Tibial nerve (tissue), 4 donors: ENCODE measurements at regions not wholly inside any gene's neighbourhood (a gene's known extent, or its start where the extent isn't known, plus 50 kb on each side); places are given as distances from the start of the nearest gene placed in this dataset.

Experiments
- CTCF ChIP-seq, 5 experiments: fragments of 200-600 bp in 3 of 5; fragments of 450-650 bp in 2 of 5; sonication (generic) in 3 of 5; IDR thresholded peaks; one replicate each; pipeline ENCODE4 v1.5.1; 2016 to 2019; ENCODE audit warnings: antibody characterized with exemption in 5 of 5, mild to moderate bottlenecking in 3 of 5, moderate library complexity in 2 of 5
- EP300 ChIP-seq, 2 donors: sonication (generic); formaldehyde crosslinking; IDR thresholded peaks; one replicate each; pipeline ENCODE4 v1.6.1; 2017; ENCODE audit warnings: antibody characterized with exemption in 2 of 2, mild to moderate bottlenecking in 1 of 2

GRCh38 chr13:23512762-23513395, 57.3 kb upstream of the TNFRSF19 start:
- TF ChIP-seq CTCF (IDR thresholded peaks at IDR 0.05) (no peak), EP300 (IDR thresholded peaks at IDR 0.05) (no peak)
